HG03064 (cell line): ENCODE measurements at regions not wholly inside any gene's neighbourhood (a gene's known extent, or its start where the extent isn't known, plus 50 kb on each side); places are given as distances from the start of the nearest gene placed in this dataset.

ENCODE experiments used
- ATAC-seq: cut with Tn5 transposase; IDR thresholded peaks from one replicate; pipeline ENCODE4 v1.9.1; 2021; ENCODE audit warnings: low read depth; ENCODE audit not compliant: unreplicated experiment

- no peak for ATAC-seq
Observed at GRCh38 chr9:86836266-86836665, 111.0 kb downstream of the GAS1 start.

GRCh38 chr9:86830356-86830755, 117.0 kb downstream of the GAS1 start:
- no peak for ATAC-seq

- no peak for ATAC-seq
Observed at GRCh38 chr9:86829496-86830046, 117.7 kb downstream of the GAS1 start.

GRCh38 chr9:86828631-86829030, 118.7 kb downstream of the GAS1 start:
- no peak for ATAC-seq

- no peak for ATAC-seq
Observed at GRCh38 chr9:86827893-86828292, 119.4 kb downstream of the GAS1 start.

GRCh38 chr9:86825299-86825698, 122.0 kb downstream of the GAS1 start:
- ATAC-seq: no peak

- no peak for ATAC-seq
Observed at GRCh38 chr9:86822006-86822801, 125.1 kb downstream of the GAS1 start.

GRCh38 chr9:86821006-86821845, 126.1 kb downstream of the GAS1 start:
- ATAC-seq: no peak

DNA sequence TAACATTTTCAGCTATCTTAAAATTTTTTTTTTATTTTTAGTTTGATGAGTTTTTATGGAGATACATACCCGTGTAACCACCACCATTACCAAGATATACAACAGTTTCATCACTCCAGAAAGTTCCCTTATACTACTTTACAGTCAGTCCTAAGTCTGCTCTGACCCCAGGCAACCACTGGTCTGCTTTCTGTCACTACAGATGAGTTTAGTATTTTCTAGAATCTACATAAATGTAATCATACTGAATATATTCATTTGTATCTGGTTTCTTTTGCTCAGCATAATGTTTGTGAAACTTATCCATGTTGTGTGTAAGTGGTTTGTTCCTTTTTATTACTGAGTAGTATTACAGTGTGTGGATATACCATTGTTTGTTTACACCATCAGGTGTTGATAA, 127.8 kb downstream of the GAS1 start:
- no peak for ATAC-seq

DNA sequence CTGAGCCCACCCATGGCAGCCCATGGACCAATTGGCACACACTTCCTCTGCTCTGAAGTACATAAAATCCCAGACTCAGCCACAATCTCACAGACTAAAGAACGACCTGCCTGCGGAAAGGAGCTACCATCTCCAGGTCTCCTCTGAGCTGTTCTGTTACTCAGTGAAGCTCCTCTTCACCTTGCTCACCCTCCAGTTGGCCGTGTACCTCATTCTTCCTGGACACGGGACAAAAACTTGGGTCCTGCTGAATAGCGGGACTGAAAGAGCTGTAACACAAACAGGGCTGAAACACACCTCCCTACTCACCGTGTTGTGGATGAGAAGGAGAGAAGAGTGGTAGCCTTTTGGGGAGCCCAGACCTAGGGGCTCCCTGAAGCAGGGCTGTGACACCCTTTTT, 128.7 kb downstream of the GAS1 start:
- no peak for ATAC-seq

GRCh38 chr9:86816868-86817267, 130.4 kb downstream of the GAS1 start:
- ATAC-seq: no peak

- ATAC-seq: no peak
Observed at GRCh38 chr9:86816366-86816765, 130.9 kb downstream of the GAS1 start.

- no peak for ATAC-seq
Observed at GRCh38 chr9:86812616-86813015, 134.7 kb downstream of the GAS1 start.

DNA sequence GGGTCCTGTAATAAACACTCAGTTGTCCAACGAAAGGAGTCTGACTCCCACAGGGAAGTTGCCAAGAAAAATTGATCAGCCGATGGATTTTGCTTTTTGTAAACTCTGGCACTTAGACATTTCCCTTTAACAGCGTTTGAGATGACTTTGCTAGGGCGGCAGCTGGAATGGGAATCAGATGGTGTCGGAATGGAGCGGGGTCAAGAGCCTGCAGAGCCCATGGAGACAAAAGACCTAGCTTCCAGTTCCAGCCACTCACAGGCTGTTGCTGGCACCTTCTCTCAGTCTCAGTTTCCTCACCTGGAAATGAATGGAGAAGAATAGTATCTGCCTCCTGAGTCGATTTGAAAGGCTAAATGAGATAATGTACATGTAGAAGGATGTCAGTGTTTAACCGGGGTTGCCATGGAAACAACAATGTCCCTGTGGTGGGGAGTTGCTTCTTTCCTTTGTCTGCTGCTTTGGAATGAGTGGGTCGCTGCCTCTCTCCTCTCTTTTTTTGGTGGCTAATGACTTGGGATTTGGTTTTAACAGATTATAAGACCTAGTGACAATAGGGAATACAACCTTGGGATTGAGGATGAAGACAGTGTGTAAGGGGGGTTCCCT, 137.4 kb downstream of the GAS1 start:
- ATAC-seq: no peak

- no peak for ATAC-seq
Observed at GRCh38 chr9:86809151-86809550, 138.2 kb downstream of the GAS1 start.

GRCh38 chr9:86807367-86807976, 139.8 kb downstream of the GAS1 start:
- ATAC-seq: no peak

DNA sequence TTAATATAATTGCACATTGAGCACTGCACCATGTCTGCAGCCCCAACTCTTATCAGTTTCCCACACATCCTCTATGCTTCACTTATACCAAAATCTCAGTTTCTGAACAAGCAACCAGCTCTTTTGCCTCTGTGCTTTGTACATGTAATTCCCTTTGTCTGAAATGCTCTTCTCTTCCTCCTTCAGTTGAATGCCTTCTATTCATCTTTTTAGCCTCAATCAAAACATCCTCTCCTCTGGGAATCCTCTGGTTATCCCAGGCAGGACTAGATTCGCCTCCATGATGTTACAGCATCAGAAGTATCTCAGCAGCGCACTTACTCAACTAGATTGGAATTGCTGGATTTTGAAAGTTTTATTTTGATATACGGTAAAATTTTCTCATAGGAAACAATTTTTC, 143.3 kb downstream of the GAS1 start:
- ATAC-seq: no peak

- no peak for ATAC-seq
Observed at GRCh38 chr9:86802900-86803673, 144.2 kb downstream of the GAS1 start.

DNA sequence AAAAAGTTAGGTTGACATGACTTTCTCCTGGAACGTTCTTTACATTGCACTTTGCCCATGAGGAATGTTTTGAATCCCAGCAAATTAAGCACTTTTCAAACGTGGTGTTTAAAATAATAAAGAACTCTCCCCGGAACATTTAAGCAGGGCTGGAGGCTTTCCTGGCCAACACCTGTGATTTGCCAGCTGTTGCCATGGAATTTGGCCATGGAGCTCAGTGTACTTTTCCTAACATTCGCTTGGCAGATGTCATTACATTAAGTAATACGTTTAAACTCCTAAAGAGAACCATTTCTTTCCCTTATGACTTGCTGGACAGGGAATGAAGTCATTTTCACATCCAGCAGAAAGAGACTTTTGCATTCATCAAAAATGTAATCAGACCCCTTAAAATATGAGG, 146.1 kb downstream of the GAS1 start:
- ATAC-seq: no peak

- no peak for ATAC-seq
Observed at GRCh38 chr9:86800681-86801080, 146.6 kb downstream of the GAS1 start.
